AG08396 (cell line): ENCODE measurements at regions not wholly inside any gene's neighbourhood (a gene's known extent, or its start where the extent isn't known, plus 50 kb on each side); places are given as distances from the start of the nearest gene placed in this dataset.
"Not testable (repeated sequence)": the region's sequence is repeated elsewhere in the genome, so short reads cannot be mapped to it uniquely, and the experiment has no call there.

Experiments used
- DNase-seq: peaks from one replicate; pipeline ENCODE4 v3.0.0; 2012; ENCODE audit warnings: low spot score, mixed read lengths

- no peak for DNase-seq
Observed at GRCh38 chr5:108696951-108697715, 50.6 kb upstream of the FER start.

DNA sequence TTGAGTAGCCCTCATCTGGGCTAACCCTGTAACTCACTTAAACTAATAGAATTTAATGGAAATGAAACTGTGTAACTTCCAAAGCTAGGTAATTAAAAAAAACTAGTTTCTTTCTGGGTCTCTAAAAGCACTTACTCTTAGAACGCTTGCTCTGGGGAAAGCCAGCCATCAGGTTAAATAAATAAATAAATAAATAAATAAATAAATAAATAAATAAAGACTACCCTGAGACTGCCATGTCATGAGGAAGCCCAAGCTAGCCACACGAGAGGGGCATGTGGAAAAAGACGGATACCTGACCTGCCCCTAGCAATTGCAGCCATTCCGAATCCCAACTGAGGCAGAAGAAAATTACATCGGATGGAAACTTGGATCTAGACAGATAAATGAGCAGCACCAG lies 51.3 kb upstream of the FER start:
- DNase-seq = no peak

- DNase-seq = no peak
Observed at GRCh38 chr5:108688485-108688884, 59.2 kb upstream of the FER start.

- peak; percentile 9 for DNase-seq
Observed at GRCh38 chr5:108687595-108688200, 60.0 kb upstream of the FER start.

GRCh38 chr5:108686676-108687075 lies 61.0 kb upstream of the FER start:
- no peak for DNase-seq

DNA sequence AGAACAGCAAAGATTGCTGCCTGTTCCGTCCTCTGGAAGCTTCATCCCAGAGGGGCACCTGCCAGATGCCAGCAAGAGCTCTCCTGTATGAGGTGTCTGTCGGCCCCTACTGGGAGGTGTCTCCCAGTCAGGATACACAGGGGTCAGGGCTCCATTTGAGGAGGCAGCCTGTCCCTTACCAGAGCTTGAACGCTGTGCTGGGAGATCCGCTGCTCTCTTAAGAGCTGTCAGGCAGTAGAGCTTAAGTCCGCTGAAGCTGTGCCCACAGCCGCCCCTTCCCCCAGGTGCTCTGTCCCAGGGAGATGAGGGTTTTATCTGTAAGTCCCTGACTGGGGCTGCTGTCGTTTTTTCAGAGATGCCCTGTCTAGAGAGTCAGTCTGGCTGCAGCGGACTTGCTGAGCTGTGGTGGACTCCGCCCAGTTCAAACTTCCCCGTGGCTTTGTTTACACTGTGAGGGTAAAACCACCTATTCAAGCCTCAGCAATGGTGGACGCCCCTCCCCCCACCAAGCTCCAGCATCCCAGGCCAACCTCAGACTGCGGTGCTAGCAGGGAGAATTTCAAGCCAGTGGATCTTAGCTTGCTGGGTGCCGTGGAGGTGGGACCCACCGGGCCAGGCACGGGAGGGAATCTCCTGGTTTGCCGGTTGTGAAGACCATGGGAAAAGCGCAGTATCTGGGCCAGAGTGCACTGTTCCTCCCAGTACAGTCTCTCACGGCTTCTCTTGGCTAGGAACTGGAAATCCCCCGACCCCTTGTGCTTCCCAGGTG lies 62.1 kb upstream of the FER start:
- DNase-seq = not testable (repeated sequence)

DNA sequence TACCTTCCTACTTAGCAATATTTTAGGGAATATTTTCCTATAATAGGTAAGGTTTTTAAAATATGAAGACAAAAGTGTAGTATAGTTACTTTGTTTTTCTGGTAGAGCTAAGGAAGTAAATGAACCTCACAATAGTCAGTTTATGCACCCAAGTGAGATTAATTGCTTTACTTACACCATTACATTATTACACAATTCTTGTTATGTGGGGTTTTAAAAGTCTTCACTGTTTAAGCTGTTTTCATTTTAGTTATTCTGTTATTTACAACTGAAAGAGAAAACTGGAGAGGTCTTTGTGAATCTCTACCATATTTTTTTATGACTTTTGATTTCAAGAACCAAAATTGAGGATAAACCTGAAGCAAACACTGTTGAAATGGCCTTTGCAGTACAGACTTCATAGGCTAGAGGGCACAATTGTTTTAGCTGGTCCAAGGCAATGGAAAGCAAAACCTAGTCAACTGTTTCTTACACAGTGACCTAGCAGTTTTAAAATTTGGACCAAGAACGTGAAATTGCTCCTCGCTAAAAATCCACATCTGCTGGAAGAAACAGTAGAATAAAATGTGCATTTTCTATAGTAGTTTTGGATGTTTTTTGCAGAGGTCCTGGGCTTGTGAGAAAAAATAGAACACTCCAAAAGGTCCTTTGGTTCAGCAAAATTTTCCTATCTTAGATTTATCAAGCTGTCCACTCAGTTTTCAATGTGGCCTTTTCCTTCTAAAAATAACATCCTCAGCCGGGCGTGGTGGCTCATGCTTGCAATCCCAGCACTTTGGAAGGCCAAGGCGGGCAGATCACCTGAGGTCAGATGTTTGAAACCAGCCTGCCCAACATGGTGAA lies 66.4 kb upstream of the FER start:
- peak; percentile 54 for DNase-seq

GRCh38 chr5:108678091-108678490 lies 69.6 kb upstream of the FER start:
- DNase-seq = no peak

GRCh38 chr5:108675736-108676135 lies 72.0 kb upstream of the FER start:
- no peak for DNase-seq

DNA sequence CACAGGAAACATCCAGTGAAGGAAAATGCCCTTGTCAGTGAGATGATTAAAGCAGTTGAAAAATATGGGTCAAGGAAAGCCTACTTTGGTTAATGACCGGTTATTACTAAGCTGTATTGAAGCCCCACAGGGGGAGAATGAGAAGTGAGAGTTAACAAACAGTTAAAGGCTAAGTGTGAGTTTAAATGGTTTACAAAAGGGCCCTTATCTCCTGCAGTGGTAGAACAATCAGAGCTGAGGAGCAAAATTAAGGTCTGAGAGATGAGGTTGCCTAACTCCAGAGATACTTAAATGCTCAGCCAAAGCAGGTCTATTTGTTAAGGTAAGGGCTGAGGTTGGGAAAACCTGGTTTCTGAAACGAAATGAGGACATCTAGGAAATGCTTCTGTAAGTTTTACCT lies 75.1 kb upstream of the FER start:
- DNase-seq = no peak

- DNase-seq = no peak
Observed at GRCh38 chr5:108670591-108671289, 77.0 kb upstream of the FER start.

GRCh38 chr5:108669462-108669861 lies 78.2 kb upstream of the FER start:
- no peak for DNase-seq

DNA sequence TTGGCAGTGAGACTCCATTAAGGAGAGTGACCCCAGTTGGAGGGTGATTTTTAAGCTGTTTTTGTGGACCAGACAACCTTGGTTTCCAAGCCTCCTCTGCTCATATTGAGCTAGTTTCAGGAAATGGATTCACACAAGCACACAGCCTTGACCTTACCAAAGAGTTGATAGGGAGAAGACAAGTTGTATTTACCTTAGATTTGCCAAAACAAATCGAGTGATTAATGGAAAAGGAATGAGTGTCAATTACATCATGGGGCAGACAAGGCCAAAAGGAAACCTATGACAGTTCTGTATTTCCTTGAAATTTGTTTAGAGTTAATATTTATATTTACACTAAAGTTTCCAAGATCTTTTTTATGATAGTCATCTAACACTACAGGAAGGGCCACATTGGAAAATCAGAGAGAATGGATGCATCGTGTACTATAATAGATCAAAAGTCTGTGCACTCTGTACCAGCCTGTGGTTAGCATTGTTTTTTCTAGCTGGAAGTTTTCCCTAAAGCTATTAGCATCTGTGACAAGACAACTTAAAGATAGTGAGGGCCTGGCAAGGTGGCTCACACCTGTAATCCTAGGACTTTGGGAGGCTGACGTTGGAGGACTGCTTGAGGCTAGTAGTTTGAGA lies 86.0 kb upstream of the FER start:
- DNase-seq = peak; percentile 9

GRCh38 chr5:108661024-108661423 lies 86.7 kb upstream of the FER start:
- no peak for DNase-seq

GRCh38 chr5:108660291-108660690 lies 87.4 kb upstream of the FER start:
- no peak for DNase-seq

DNA sequence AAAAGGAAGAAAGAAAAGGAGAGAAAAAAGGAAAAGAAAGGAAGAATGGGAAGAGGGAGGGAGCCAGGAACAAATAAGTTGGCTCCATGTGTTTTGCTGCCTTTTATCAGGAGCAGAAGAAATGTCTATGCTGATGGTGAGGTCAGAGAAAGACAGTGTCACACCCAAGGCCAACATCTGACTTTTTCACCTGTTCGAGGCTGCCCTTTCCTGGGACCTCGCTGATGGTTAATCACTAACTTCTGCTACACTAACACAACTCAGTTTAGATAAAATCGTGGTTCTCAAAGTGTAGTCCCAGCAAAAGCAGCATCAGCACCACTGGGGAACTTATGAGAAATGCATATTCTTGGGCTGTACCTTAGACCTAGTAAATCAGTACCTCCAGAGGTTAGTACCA lies 88.2 kb upstream of the FER start:
- DNase-seq = no peak

DNA sequence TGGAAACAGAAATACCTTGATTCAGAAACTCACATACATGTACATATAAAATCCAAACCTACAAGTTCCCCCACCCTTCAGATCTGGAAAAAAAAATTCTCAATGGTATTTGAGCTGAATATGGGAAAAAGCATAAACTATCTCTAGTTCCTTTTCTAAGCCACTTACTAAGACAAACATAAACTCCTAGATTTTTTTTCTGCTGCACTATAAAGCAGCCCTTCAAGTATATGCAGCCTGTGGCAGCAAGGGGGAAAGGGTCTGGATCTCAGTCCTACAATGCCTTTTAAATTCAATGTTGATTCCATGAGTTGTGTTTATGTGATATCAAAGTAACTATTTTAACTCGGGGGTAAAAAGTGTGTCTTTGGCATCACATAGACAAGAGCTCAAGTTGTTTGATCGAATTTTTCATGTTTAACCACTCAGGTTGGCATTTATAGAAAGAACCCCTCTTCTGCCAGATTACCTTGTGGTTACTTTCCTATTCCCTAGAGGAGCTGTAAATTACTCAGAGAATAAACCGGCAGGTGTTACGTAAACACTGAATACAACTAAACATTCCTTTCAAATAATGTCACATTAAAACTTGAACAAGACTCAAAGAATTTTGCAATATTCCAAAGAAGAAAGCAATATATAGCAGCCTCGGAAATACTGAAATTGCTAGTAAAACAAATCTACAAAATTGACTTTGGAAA lies 91.8 kb upstream of the FER start:
- peak; percentile 8 for DNase-seq

DNA sequence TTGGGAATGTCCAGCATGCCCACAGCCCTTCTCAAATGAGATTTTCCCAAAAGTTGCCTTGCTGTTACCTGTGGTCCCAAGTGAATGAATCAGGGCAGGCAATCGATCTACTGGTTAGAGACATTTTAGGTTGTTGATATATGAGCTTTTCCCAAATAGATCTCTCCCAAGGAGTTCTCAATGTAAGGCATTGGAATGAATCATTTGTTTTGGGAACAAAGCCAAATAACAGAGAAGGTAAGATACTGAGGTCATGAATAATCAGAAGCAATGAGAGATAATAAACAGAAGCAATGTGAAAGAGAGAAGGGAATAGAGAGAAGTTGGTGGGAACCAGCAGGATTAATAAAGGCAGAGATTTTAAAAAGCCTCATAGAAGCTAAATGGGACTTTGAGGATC lies 93.6 kb upstream of the FER start:
- no peak for DNase-seq

DNA sequence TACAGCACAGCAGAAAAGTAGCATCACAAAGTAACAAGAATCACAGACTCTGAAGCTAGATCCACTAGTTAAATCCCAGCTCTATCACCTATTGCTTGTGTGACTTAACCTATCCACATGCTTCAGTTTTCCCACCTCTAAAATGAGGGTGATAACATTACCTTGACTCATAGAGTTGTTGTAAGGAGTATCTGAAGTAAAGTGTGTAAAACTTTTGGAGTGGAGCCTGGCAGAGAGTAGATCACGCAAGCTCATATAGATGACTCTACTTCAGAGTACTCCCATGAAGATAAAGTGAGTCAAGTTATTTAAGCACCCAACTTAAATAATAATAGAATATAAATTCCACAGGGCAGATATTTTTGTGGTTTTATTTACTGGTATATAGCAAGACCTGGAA lies 94.5 kb upstream of the FER start:
- no peak for DNase-seq

GRCh38 chr5:108650997-108651396 lies 96.7 kb upstream of the FER start:
- DNase-seq = peak; percentile 6

DNA sequence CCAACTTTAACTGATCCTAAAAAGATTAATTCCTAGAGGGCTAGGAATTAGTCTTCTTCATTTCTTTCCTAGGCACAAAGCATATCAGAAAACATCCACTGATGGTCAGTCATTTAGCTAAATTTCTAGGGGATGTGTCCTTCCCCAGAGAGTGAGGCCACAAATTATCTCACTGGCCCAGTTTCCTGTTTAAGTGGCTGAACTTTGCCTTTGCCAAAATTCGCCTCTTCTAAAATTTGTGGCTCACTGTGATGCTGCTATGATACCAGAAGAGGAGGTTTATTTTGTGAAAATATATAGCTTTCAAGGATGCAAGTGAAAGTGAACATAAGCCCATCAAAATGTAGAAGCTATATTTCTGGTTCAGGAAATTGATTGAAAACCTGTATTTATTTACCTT lies 98.1 kb upstream of the FER start:
- no peak for DNase-seq
